SK-N-MC (cell line): ENCODE measurements at regions not wholly inside any gene's neighbourhood (a gene's known extent, or its start where the extent isn't known, plus 50 kb on each side); places are given as distances from the start of the nearest gene placed in this dataset.
"Not testable (repeated sequence)": the region's sequence is repeated elsewhere in the genome, so short reads cannot be mapped to it uniquely, and the experiment has no call there.

ENCODE experiments used
- EZH2 ChIP-seq: fragments of 200-600 bp; sonication (generic); IDR thresholded peaks from one replicate; pipeline ENCODE4 v1.6.1; 2017; ENCODE audit warnings: antibody characterized with exemption
- POLR2AphosphoS5 ChIP-seq: IDR thresholded peaks from 2 replicates; pipeline ENCODE4 v1.6.1; 2012; ENCODE audit warnings: mild to moderate bottlenecking, low read depth, low read length, borderline replicate concordance

- not testable (repeated sequence) for TF ChIP-seq EZH2, POLR2AphosphoS5
These were observed 552.7 kb downstream of the PRIM2 start for GRCh38 chr6:57870083-57870482.
